Ovary (tissue), 7 donors: ENCODE measurements at regions not wholly inside any gene's neighbourhood (a gene's known extent, or its start where the extent isn't known, plus 50 kb on each side); places are given as distances from the start of the nearest gene placed in this dataset.

Experiments
- DNase-seq, 5 donors: peaks; one replicate each; pipeline ENCODE4 v3.0.0-alpha.2; 2019 to 2020
- H3K27ac ChIP-seq, 2 donors: fragments of 200-600 bp; one replicate each; pipeline versions ENCODE4 v1.5.1 to v1.8.0; 2019 to 2022
- H3K27me3 ChIP-seq: fragments of 200-600 bp; one replicate; pipeline ENCODE4 v1.8.0; 2022
- H3K36me3 ChIP-seq: fragments of 200-600 bp; sonication (generic); one replicate; pipeline ENCODE4 v1.5.1; 2019
- H3K4me1 ChIP-seq: one replicate; pipeline ENCODE4 v1.8.1; 2013; ENCODE audit warnings: mild to moderate bottlenecking, moderate library complexity; ENCODE audit not compliant: insufficient read depth
- H3K4me3 ChIP-seq: fragments of 200-600 bp; sonication (generic); one replicate; pipeline ENCODE4 v1.5.1; 2017
- H3K9me3 ChIP-seq, 2 donors: fragments of 200-600 bp in 1 of 2; sonication (generic) in 1 of 2; one replicate each; pipeline versions ENCODE4 v1.5.1 to v1.8.1; 2013 to 2019; ENCODE audit warnings: mild to moderate bottlenecking in 1 of 2, moderate library complexity in 1 of 2
- EP300 ChIP-seq: sonication (generic); formaldehyde crosslinking; IDR thresholded peaks from one replicate; pipeline ENCODE4 v1.6.1; 2017; ENCODE audit warnings: antibody characterized with exemption
- POLR2A ChIP-seq: fragments of 450-650 bp; IDR thresholded peaks from one replicate; pipeline ENCODE4 v1.6.1; 2017; ENCODE audit warnings: antibody characterized with exemption, mild to moderate bottlenecking, moderate library complexity
- WGBS, 3 donors: extraction: QIAGEN DNeasy Blood & Tissue Kit in 1 of 3; methylation state at CpG; one replicate each; pipeline versions ENCODE4 v1.1.5 to v1.1.7; 2013 to 2017; 5-methylcytosine and 5-hydroxymethylcytosine counted together
- intact Hi-C, 4 donors: fragments of 100-400 bp; cut with DNase I; formaldehyde crosslinking; loops; one replicate each; pipeline versions ENCODE4 v1.11.0 to v1.15.1; 2022 to 2023
- TF ChIP-seq, protein P1 (sequence below), 3 donors: fragments of 450-650 bp in 2 of 3; fragments of 200-600 bp in 1 of 3; IDR thresholded peaks; one replicate each; pipeline versions ENCODE4 v1.5.1 to v1.8.0; 2016 to 2022; ENCODE audit warnings: antibody characterized with exemption in 3 of 3, mild to moderate bottlenecking in 1 of 3
- donor health status: DM: no; HTN: no; CAD: no; lungs with moderate emphysema.
- donor health status: DM: no; HTN: no; CAD: no.
- donor health status: Bipolar disorder and iron deficiency.
- donor health status: DM: no; HTN: no; CAD: no.
- donor health status: DM: yes; HTN: yes; CAD: no.

DNA sequence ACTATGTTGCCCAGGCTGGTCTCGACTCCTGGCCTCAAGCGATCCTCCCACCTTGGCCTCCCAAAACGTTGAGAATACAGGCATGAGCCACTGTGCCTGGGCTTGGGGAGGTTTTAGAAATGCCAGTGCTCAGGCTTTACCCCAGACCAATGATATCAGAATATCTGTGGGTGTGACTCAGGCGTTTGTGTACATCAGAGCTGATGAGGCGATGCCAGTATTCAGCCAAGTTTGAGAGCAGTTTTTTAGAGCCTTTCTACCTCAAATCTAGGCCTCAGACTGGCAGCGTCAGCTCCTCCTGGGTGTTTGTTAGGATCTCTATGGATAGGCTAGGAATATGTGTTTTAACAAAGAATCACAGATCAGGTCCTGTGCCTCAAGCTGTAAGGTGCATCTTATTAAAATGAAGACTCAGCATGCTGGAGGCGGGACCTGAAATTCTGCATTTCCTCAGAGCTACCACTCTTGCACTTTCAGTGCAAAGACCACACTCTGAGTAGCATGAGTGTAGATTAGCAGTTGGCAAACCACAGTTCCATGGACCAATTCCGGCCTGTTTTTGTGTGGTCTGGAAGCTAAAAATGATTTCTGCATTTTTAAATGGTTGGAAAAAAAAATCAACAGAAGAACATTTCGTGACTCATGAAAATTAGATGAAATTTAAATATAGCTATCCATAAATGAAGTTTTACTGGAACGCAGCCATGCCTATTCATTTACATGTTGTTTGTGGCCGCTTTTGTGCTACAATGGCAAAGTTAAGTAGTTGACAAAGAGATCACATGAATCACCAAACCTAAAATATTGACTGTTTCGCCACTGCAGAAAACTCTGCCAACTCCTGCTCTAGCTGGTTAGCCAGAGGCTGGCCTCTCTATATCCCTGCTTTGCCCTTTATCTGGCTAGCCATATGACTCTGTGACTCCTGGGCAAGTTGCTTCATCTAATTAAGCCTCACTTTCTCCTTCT, 92.2 kb downstream of the KLF4 start:
- H3K27me3 ChIP-seq, result no peaks in the 10 kb centered on the region
- no peak overlapping the region for H3K27ac ChIP-seq
- DNase-seq, result no peak
- no peaks in the 10 kb centered on the region for H3K9me3 ChIP-seq
- intact Hi-C loops, result no loop called here
- H3K4me1 ChIP-seq, result no peaks in the 10 kb centered on the region
- TF ChIP-seq, protein P1, sequence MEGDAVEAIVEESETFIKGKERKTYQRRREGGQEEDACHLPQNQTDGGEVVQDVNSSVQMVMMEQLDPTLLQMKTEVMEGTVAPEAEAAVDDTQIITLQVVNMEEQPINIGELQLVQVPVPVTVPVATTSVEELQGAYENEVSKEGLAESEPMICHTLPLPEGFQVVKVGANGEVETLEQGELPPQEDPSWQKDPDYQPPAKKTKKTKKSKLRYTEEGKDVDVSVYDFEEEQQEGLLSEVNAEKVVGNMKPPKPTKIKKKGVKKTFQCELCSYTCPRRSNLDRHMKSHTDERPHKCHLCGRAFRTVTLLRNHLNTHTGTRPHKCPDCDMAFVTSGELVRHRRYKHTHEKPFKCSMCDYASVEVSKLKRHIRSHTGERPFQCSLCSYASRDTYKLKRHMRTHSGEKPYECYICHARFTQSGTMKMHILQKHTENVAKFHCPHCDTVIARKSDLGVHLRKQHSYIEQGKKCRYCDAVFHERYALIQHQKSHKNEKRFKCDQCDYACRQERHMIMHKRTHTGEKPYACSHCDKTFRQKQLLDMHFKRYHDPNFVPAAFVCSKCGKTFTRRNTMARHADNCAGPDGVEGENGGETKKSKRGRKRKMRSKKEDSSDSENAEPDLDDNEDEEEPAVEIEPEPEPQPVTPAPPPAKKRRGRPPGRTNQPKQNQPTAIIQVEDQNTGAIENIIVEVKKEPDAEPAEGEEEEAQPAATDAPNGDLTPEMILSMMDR (IDR thresholded peaks at IDR 0.05), result no peak
- TF ChIP-seq EP300, result no peak
- no peak for TF ChIP-seq POLR2A
- 55 to 65% (median 60%) methylated on average over 12 of the region's 12 CpGs for WGBS, 3 donors
- H3K36me3 ChIP-seq, result no peaks in the 10 kb centered on the region
- H3K4me3 ChIP-seq, result no peak overlapping the region

- Histone ChIP-seq H3K27me3 (no peaks in the 10 kb centered on the region), H3K36me3 (no peaks in the 10 kb centered on the region), H3K27ac (no peak overlapping the region), H3K9me3 (no peaks in the 10 kb centered on the region), H3K4me1 (no peaks in the 10 kb centered on the region), H3K4me3 (no peak overlapping the region)
- intact Hi-C loops, result no loop called here
- WGBS, 3 donors, result 10 to 15% (median 13%) methylated on average over 5 of the region's 5 CpGs
- TF ChIP-seq, protein P1 (IDR thresholded peaks at IDR 0.05), result no peak
- TF ChIP-seq EP300 (no peak), POLR2A (no peak)
- no peak for DNase-seq
Measured at GRCh38 chr9:107394264-107394663, 95.3 kb downstream of the KLF4 start.

DNA sequence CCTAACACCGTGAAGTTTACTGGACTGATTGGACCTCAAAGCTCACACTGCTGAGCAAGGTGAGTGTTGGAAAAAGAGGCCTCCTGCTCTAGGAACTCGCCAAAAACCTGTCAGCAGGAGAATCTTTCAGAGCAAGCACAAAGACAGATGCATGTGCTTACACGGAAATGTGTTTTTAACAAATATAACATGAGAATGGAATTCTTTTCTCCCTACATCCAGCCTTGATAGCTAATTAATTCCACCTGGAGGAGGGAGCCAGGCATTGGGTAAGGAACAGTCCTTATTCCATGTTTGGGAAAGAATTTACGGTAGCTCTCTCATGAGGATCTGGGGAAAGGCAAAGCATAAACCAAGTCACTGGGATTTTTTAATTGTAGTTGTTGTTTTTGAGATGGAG, 98.8 kb downstream of the KLF4 start:
- Histone ChIP-seq H3K27ac (no peak overlapping the region), H3K36me3 (no peaks in the 10 kb centered on the region), H3K9me3 (no peaks in the 10 kb centered on the region), H3K4me1 (no peaks in the 10 kb centered on the region), H3K27me3 (no peaks in the 10 kb centered on the region), H3K4me3 (no peak overlapping the region)
- no peak for TF ChIP-seq POLR2A
- no peak for TF ChIP-seq EP300
- TF ChIP-seq, protein P1 (IDR thresholded peaks at IDR 0.05), result no peak
- WGBS, 3 donors, result 60 to 72% (median 67%) methylated on average over 4 of the region's 4 CpGs
- DNase-seq, result no peak
- intact Hi-C loops, result no loop called here

- intact Hi-C loops, result no loop called here
- Histone ChIP-seq H3K27me3 (no peaks in the 10 kb centered on the region), H3K4me1 (no peaks in the 10 kb centered on the region), H3K4me3 (no peak overlapping the region), H3K27ac (no peak overlapping the region), H3K36me3 (no peaks in the 10 kb centered on the region), H3K9me3 (no peaks in the 10 kb centered on the region)
- no peak for DNase-seq
- TF ChIP-seq POLR2A, result no peak
- TF ChIP-seq, protein P1 (IDR thresholded peaks at IDR 0.05), result no peak
- 80 to 87% (median 83%) methylated on average over 8 of the region's 8 CpGs for WGBS, 3 donors
Measured at GRCh38 chr9:107390279-107390678, 99.3 kb downstream of the KLF4 start.
